Erythroblast (primary cell): ENCODE measurements at regions not wholly inside any gene's neighbourhood (a gene's known extent, or its start where the extent isn't known, plus 50 kb on each side); places are given as distances from the start of the nearest gene placed in this dataset.

Source experiments
- GATA1 ChIP-seq: IDR thresholded peaks from 2 replicates; pipeline ENCODE4 v1.6.1; 2011; ENCODE audit warnings: low read depth, mild to moderate bottlenecking, control low read depth, low read length, moderate library complexity
- POLR2A ChIP-seq: IDR thresholded peaks from 2 replicates; pipeline ENCODE4 v1.6.1; 2011; ENCODE audit warnings: mild to moderate bottlenecking, low read length

- TF ChIP-seq POLR2A (no peak), GATA1 (no peak)
Observed at GRCh38 chr9:82148901-82149461, 160.4 kb downstream of the SPATA31D1 start.
